ENCODE measurements at regions not wholly inside any gene's neighbourhood (a gene's known extent, or its start where the extent isn't known, plus 50 kb on each side); places are given as distances from the start of the nearest gene placed in this dataset.

DNA sequence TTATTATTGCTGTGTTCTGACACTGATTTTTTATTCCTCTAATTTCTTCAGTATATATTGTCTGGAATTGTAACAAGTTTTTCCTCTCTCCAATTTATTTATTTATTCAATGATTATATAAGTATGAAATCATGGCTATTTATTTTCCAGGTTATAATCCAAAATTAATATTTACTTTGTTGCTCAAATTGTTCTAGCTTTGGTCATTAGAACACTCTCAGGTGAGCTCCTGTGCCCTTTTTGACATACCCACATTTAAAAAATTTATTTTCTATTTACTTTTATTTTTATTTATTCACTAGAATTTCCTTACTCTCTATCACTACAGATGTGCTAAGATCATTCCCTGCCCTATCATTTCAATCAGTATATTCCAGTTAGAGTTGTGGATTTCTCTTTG lies 70.2 kb downstream of the PPP1R2C start:
- TF ChIP-seq, protein P1, sequence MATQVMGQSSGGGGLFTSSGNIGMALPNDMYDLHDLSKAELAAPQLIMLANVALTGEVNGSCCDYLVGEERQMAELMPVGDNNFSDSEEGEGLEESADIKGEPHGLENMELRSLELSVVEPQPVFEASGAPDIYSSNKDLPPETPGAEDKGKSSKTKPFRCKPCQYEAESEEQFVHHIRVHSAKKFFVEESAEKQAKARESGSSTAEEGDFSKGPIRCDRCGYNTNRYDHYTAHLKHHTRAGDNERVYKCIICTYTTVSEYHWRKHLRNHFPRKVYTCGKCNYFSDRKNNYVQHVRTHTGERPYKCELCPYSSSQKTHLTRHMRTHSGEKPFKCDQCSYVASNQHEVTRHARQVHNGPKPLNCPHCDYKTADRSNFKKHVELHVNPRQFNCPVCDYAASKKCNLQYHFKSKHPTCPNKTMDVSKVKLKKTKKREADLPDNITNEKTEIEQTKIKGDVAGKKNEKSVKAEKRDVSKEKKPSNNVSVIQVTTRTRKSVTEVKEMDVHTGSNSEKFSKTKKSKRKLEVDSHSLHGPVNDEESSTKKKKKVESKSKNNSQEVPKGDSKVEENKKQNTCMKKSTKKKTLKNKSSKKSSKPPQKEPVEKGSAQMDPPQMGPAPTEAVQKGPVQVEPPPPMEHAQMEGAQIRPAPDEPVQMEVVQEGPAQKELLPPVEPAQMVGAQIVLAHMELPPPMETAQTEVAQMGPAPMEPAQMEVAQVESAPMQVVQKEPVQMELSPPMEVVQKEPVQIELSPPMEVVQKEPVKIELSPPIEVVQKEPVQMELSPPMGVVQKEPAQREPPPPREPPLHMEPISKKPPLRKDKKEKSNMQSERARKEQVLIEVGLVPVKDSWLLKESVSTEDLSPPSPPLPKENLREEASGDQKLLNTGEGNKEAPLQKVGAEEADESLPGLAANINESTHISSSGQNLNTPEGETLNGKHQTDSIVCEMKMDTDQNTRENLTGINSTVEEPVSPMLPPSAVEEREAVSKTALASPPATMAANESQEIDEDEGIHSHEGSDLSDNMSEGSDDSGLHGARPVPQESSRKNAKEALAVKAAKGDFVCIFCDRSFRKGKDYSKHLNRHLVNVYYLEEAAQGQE (IDR thresholded peaks at IDR 0.05; ENCODE audit: low read depth) = no peak
- TF ChIP-seq EP300 (IDR thresholded peaks at IDR 0.05; ENCODE audit: borderline replicate concordance) = no peak
- no peak for TF ChIP-seq FOXM1 (IDR thresholded peaks at IDR 0.05; ENCODE audit: borderline replicate concordance, low read depth)
- no peak for TF ChIP-seq TEAD4 (IDR thresholded peaks at IDR 0.05)
- TF ChIP-seq RAD21 (IDR thresholded peaks at IDR 0.05; ENCODE audit: low read depth) = no peak
- no peak for TF ChIP-seq CEBPB (IDR thresholded peaks at IDR 0.05)
- TF ChIP-seq YY1 (IDR thresholded peaks at IDR 0.05; ENCODE audit: low read depth) = no peak
- no peak for TF ChIP-seq TCF12 (IDR thresholded peaks at IDR 0.05; ENCODE audit: low read depth)
- no peak for TF ChIP-seq EGR1 (IDR thresholded peaks at IDR 0.05)

Measured in Ishikawa (cell line).